Dendritic cell treated with granulocyte-macrophage colony-stimulating factor and Interleukin-4, amounts not matched to agents 40 ng/mL and 50 ng/mL, for 4 days (primary cell): ENCODE measurements at regions not wholly inside any gene's neighbourhood (a gene's known extent, or its start where the extent isn't known, plus 50 kb on each side); places are given as distances from the start of the nearest gene placed in this dataset.

Experiments used
- H3K27ac Mint-ChIP-seq: one replicate; pipeline ENCODE4 v1.8.0; 2022; ENCODE audit warnings: mild to moderate bottlenecking, mixed read lengths
- H3K27me3 Mint-ChIP-seq: one replicate; pipeline ENCODE4 v1.8.0; 2022; ENCODE audit warnings: mild to moderate bottlenecking, mixed read lengths
- H3K36me3 Mint-ChIP-seq: one replicate; pipeline ENCODE4 v1.8.0; 2022; ENCODE audit warnings: low read depth, mixed read lengths
- H3K4me1 Mint-ChIP-seq: one replicate; pipeline ENCODE4 v1.8.0; 2022; ENCODE audit warnings: low read depth, mixed read lengths
- H3K4me3 Mint-ChIP-seq: one replicate; pipeline ENCODE4 v1.8.0; 2022; ENCODE audit warnings: mild to moderate bottlenecking, moderate library complexity, mixed read lengths
- H3K9me3 Mint-ChIP-seq: one replicate; pipeline ENCODE4 v1.8.0; 2022; ENCODE audit warnings: mixed read lengths
- intact Hi-C: fragments of 100-400 bp; cut with micrococcal nuclease; formaldehyde crosslinking; loops from one replicate; pipeline ENCODE4 v1.15.0; 2022

DNA sequence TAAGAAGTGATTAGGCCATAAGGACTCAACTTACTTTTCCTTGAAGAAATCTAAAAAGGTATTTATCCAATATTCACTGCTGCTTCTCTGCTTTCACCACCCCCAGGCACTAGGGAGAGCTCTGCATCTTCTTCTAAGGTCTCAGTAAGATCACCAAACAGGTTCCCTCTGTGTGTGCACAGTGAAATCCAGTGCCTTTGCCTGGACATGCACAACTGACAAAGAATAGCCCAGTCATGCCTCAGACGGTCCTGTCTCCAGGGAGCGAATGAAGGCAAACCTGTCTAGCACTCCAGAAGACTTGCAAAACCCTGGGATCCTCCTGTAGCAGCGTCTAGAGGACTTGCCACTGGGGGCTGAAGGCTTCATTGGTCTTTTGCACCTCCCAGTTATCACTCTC lies 344.5 kb upstream of the LRATD1 start:
- no peaks in the 10 kb centered on the region for H3K27me3 Mint-ChIP-seq
- H3K27ac Mint-ChIP-seq = no peak overlapping the region
- H3K9me3 Mint-ChIP-seq = peaks cover 5% of the 10 kb centered on the region
- no peaks in the 10 kb centered on the region for H3K4me1 Mint-ChIP-seq
- H3K4me3 Mint-ChIP-seq = no peak overlapping the region
- intact Hi-C loops = no loop called here
- H3K36me3 Mint-ChIP-seq = no peaks in the 10 kb centered on the region

DNA sequence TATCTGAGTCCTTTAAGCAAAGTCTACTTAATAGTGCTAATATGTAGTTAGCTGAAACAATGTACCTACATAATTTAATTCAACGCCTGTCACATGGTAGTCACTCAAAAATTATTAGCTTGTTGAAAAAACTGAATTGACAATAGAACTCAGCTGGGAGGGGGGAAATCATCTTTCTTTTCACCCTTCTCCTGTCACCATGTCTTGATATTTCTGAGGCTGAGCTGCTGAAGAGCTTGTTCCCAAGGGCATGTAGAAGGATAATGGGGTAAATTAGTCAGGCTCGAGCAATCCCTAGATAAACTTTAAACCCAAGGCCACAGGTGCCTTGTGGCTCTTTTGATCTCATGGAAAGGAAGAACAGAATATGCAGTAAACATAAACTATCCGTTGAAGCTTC lies 339.6 kb upstream of the LRATD1 start:
- Mint-ChIP-seq H3K9me3 (peaks cover 9% of the 10 kb centered on the region), H3K4me1 (no peaks in the 10 kb centered on the region), H3K27ac (no peak overlapping the region), H3K4me3 (no peak overlapping the region), H3K36me3 (no peaks in the 10 kb centered on the region), H3K27me3 (no peaks in the 10 kb centered on the region)
- intact Hi-C loops = no loop called here

GRCh38 chr2:14297340-14297739 lies 335.2 kb upstream of the LRATD1 start:
- H3K4me1 Mint-ChIP-seq = no peaks in the 10 kb centered on the region
- no peak overlapping the region for H3K27ac Mint-ChIP-seq
- H3K27me3 Mint-ChIP-seq = no peaks in the 10 kb centered on the region
- H3K9me3 Mint-ChIP-seq = peaks cover 19% of the 10 kb centered on the region
- H3K4me3 Mint-ChIP-seq = no peak overlapping the region
- intact Hi-C loops = no loop called here
- H3K36me3 Mint-ChIP-seq = no peaks in the 10 kb centered on the region

DNA sequence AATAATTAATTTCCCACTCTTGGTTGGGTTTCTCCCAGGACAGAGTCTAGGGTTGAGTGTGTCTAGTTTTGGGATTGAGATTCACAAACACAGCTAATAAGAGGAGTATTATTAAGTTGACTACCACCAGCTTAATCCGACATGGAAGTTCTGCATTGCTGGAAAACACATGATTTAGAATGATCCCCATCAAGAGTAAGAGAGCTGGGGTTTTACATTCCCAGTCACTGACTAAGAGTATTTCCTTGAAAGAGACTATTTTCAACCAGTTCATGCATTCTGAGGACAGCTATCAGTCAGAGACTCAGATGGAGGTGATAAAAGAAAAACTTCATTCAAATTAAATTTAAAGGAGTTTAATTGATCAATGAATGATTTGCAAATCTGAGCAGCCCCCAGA lies 334.6 kb upstream of the LRATD1 start:
- Mint-ChIP-seq H3K4me1 (no peaks in the 10 kb centered on the region), H3K4me3 (no peak overlapping the region), H3K36me3 (no peaks in the 10 kb centered on the region), H3K9me3 (peaks cover 19% of the 10 kb centered on the region), H3K27ac (no peak overlapping the region), H3K27me3 (no peaks in the 10 kb centered on the region)
- intact Hi-C loops = no loop called here

DNA sequence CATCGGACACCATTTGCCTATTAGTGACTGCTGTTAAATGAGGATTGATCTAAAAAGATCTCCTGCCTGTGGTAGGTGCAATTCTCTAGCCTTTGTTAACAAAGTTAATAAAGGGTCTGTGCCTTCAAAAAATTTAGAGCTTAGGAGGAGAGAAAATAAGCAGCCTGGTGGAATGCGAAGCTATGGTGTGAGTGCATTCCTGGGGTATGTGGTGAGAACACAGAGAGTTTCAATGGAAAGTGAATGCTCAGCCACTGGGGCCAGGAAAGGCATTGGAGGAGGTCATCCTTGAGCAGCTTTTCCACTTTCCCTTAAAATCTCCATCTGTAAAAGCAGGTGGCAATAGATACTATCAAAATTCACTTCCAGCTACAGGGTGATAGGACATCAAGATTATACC lies 331.2 kb upstream of the LRATD1 start:
- no peak overlapping the region for H3K27ac Mint-ChIP-seq
- no peaks in the 10 kb centered on the region for H3K36me3 Mint-ChIP-seq

DNA sequence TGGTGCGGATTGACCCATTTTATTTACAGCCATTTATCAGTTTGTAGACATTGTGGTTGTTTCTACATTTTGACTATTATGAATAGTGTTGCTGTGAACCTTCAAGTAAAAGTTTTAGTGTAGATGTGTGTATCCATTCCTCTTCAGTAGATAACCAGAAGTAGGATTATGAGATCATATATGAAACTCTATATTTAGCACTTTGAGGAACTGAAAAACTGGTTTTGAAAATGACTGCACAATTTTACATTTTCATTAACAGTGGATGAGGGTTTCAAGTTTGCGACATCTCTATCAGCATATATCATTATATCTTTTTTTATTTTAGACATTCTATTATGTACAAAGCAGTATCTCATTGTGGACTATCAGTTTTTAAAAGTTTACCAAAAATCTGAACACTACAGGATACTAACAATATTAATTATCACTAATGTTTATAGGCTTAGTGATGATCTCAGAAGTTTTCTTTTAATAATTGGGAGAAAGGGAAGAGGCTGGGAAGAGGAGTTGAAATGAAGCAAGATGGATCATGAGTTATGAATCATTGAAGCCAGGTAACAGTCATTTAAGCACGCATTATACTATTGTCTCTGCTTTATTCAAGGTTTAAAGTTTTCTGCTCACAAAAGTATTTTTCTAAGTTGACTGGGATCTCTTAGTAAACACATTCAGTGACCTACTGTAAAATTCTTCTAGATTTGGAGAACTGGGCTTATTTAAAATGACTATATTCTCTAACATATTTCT lies 329.0 kb upstream of the LRATD1 start:
- Mint-ChIP-seq H3K9me3 (peaks cover 10% of the 10 kb centered on the region), H3K36me3 (no peaks in the 10 kb centered on the region), H3K27ac (no peak overlapping the region)

More for the DNA sequence above, 331.2 kb upstream of the LRATD1 start:
- Mint-ChIP-seq H3K4me3 (no peak overlapping the region), H3K9me3 (peaks cover 10% of the 10 kb centered on the region), H3K27me3 (no peaks in the 10 kb centered on the region), H3K4me1 (no peaks in the 10 kb centered on the region)
- intact Hi-C loops = no loop called here

GRCh38 chr2:14304326-14304725 lies 328.2 kb upstream of the LRATD1 start:
- H3K4me1 Mint-ChIP-seq = no peaks in the 10 kb centered on the region
- H3K27me3 Mint-ChIP-seq = no peaks in the 10 kb centered on the region
- intact Hi-C loops = no loop called here
- H3K4me3 Mint-ChIP-seq = no peak overlapping the region
- H3K9me3 Mint-ChIP-seq = peaks cover 10% of the 10 kb centered on the region
- H3K36me3 Mint-ChIP-seq = no peaks in the 10 kb centered on the region
- no peak overlapping the region for H3K27ac Mint-ChIP-seq

More for the DNA sequence above, 329.0 kb upstream of the LRATD1 start:
- Mint-ChIP-seq H3K4me1 (no peaks in the 10 kb centered on the region), H3K4me3 (no peak overlapping the region), H3K27me3 (no peaks in the 10 kb centered on the region)
- intact Hi-C loops = no loop called here

- intact Hi-C loops = no loop called here
- Mint-ChIP-seq H3K27me3 (no peaks in the 10 kb centered on the region), H3K9me3 (peaks cover 16% of the 10 kb centered on the region), H3K4me1 (no peaks in the 10 kb centered on the region), H3K27ac (no peak overlapping the region), H3K4me3 (no peak overlapping the region), H3K36me3 (no peaks in the 10 kb centered on the region)
Observed at GRCh38 chr2:14306268-14306861, 326.2 kb upstream of the LRATD1 start.

GRCh38 chr2:14313341-14313740 lies 319.2 kb upstream of the LRATD1 start:
- Mint-ChIP-seq H3K27ac (no peak overlapping the region), H3K4me3 (no peak overlapping the region), H3K9me3 (peaks cover 36% of the 10 kb centered on the region), H3K36me3 (no peaks in the 10 kb centered on the region), H3K4me1 (no peaks in the 10 kb centered on the region), H3K27me3 (no peaks in the 10 kb centered on the region)
- intact Hi-C loops = no loop called here

DNA sequence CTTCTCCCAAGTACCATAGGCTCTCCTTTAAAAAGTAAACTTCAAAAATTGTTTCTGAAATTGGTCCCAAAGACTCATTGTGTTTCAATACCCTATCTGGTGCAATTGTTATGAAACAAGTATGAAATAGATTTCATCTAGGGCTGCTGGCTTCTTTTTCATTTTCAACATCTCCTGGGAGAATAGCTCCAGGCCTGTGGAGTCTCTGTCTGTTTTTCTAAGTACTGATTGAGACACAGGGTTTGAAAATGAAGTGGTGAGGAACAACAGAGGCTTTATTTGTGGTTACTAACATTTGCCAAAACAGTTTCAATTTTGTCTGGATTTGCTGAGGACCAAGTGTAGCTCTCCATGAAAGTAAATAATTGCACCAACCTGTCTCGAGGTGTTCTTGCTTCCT lies 315.9 kb upstream of the LRATD1 start:
- H3K4me1 Mint-ChIP-seq = no peaks in the 10 kb centered on the region
- H3K27me3 Mint-ChIP-seq = no peaks in the 10 kb centered on the region
- H3K27ac Mint-ChIP-seq = no peak overlapping the region
- intact Hi-C loops = no loop called here
- H3K9me3 Mint-ChIP-seq = peaks cover 19% of the 10 kb centered on the region
- no peaks in the 10 kb centered on the region for H3K36me3 Mint-ChIP-seq
- H3K4me3 Mint-ChIP-seq = no peak overlapping the region

GRCh38 chr2:14321357-14321756 lies 311.2 kb upstream of the LRATD1 start:
- Mint-ChIP-seq H3K4me1 (no peaks in the 10 kb centered on the region), H3K4me3 (no peak overlapping the region), H3K27ac (no peak overlapping the region), H3K9me3 (peaks cover under 1% of the 10 kb centered on the region), H3K36me3 (no peaks in the 10 kb centered on the region), H3K27me3 (no peaks in the 10 kb centered on the region)
- intact Hi-C loops = no loop called here

- no peaks in the 10 kb centered on the region for H3K36me3 Mint-ChIP-seq
- H3K27me3 Mint-ChIP-seq = no peaks in the 10 kb centered on the region
- intact Hi-C loops = no loop called here
- no peaks in the 10 kb centered on the region for H3K9me3 Mint-ChIP-seq
- H3K4me3 Mint-ChIP-seq = no peak overlapping the region
- no peak overlapping the region for H3K27ac Mint-ChIP-seq
- H3K4me1 Mint-ChIP-seq = no peaks in the 10 kb centered on the region
Observed at GRCh38 chr2:14322306-14322705, 310.2 kb upstream of the LRATD1 start.

DNA sequence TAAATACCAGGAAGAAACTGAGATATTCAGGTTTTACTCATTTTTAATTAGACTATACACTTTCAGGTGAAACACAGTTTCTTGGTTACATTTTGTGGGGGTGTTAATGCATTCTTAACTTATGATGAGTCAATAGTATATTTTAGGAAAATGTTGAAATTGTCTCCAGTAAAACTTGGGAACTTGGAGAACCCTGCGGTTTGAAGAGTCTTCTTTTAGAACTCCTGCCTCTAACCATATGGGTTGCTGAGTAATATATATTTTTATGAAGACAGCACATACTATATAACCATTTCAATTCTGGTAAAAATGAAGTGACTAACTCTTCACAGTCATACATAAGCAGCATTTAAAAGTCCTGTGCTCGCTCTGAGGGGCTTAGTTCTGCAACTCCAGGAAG lies 308.2 kb upstream of the LRATD1 start:
- H3K4me3 Mint-ChIP-seq = no peak overlapping the region
- no peaks in the 10 kb centered on the region for H3K4me1 Mint-ChIP-seq
- no peaks in the 10 kb centered on the region for H3K36me3 Mint-ChIP-seq
- no peak overlapping the region for H3K27ac Mint-ChIP-seq
- intact Hi-C loops = no loop called here
- H3K9me3 Mint-ChIP-seq = peaks cover 7% of the 10 kb centered on the region
- H3K27me3 Mint-ChIP-seq = no peaks in the 10 kb centered on the region

GRCh38 chr2:14330884-14331283 lies 301.6 kb upstream of the LRATD1 start:
- no peaks in the 10 kb centered on the region for H3K4me1 Mint-ChIP-seq
- H3K27ac Mint-ChIP-seq = no peak overlapping the region
- H3K9me3 Mint-ChIP-seq = peaks cover 7% of the 10 kb centered on the region
- intact Hi-C loops = no loop called here
- H3K4me3 Mint-ChIP-seq = no peak overlapping the region
- H3K27me3 Mint-ChIP-seq = no peaks in the 10 kb centered on the region
- H3K36me3 Mint-ChIP-seq = no peaks in the 10 kb centered on the region
